Peyer's patch (tissue), 4 donors: ENCODE measurements at regions not wholly inside any gene's neighbourhood (a gene's known extent, or its start where the extent isn't known, plus 50 kb on each side); places are given as distances from the start of the nearest gene placed in this dataset.
"Not testable (repeated sequence)": the region's sequence is repeated elsewhere in the genome, so short reads cannot be mapped to it uniquely, and the experiment has no call there.

Source experiments
- POLR2A ChIP-seq, 2 donors: fragments of 450-650 bp; IDR thresholded peaks; one replicate each; pipeline ENCODE4 v1.5.1; 2017; ENCODE audit warnings: antibody characterized with exemption in 2 of 2, mild to moderate bottlenecking in 2 of 2, moderate library complexity in 2 of 2
- TF ChIP-seq, protein P1 (sequence below), 6 experiments: fragments of 450-650 bp in 4 of 6; fragments of 200-600 bp in 2 of 6; sonication (generic) in 1 of 6; IDR thresholded peaks; one replicate each; pipeline ENCODE4 v1.5.1; 2017 to 2019; ENCODE audit warnings: antibody characterized with exemption in 6 of 6, mild to moderate bottlenecking in 3 of 6, moderate library complexity in 1 of 6

DNA sequence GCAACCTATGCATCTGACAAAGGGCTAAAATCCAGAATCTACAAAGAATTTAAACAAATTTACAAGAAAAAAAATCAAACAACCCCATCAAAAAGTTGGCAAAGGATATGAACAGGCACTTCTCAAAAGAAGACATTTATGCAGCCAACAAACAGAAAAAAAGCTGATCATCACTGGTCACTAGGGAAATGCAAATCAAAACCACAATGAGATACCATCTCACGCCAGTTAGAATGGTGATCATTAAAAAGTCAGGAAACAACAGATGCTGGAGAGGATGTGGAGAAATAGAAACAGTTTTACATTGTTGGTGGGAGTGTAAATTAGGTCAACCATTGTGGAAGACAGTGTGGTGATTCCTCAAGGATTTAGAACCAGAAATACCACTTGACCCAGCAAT, 229.6 kb upstream of the KITLG start:
- TF ChIP-seq, protein P1, sequence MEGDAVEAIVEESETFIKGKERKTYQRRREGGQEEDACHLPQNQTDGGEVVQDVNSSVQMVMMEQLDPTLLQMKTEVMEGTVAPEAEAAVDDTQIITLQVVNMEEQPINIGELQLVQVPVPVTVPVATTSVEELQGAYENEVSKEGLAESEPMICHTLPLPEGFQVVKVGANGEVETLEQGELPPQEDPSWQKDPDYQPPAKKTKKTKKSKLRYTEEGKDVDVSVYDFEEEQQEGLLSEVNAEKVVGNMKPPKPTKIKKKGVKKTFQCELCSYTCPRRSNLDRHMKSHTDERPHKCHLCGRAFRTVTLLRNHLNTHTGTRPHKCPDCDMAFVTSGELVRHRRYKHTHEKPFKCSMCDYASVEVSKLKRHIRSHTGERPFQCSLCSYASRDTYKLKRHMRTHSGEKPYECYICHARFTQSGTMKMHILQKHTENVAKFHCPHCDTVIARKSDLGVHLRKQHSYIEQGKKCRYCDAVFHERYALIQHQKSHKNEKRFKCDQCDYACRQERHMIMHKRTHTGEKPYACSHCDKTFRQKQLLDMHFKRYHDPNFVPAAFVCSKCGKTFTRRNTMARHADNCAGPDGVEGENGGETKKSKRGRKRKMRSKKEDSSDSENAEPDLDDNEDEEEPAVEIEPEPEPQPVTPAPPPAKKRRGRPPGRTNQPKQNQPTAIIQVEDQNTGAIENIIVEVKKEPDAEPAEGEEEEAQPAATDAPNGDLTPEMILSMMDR (IDR thresholded peaks at IDR 0.05), result not testable (repeated sequence)
- not testable (repeated sequence) for TF ChIP-seq POLR2A (IDR thresholded peaks at IDR 0.05)
